Nephron progenitor cell (in vitro differentiated cells): ENCODE measurements at regions not wholly inside any gene's neighbourhood (a gene's known extent, or its start where the extent isn't known, plus 50 kb on each side); places are given as distances from the start of the nearest gene placed in this dataset.

Experiments
- DNase-seq: peaks from one replicate; pipeline ENCODE4 v3.0.0; 2021
- H3K27ac Mint-ChIP-seq: 2 replicates; pipeline ENCODE4 v1.8.0; 2021; ENCODE audit warnings: mild to moderate bottlenecking, moderate library complexity, mixed read lengths
- H3K27me3 Mint-ChIP-seq: 2 replicates; pipeline ENCODE4 v1.8.0; 2021; ENCODE audit warnings: mild to moderate bottlenecking, low read depth, mixed read lengths; ENCODE audit not compliant: poor library complexity
- H3K36me3 Mint-ChIP-seq: 2 replicates; pipeline ENCODE4 v1.8.0; 2021; ENCODE audit warnings: low read depth, mixed read lengths
- H3K4me1 Mint-ChIP-seq: 2 replicates; pipeline ENCODE4 v1.8.0; 2021; ENCODE audit warnings: mixed read lengths
- H3K4me3 Mint-ChIP-seq: 2 replicates; pipeline ENCODE4 v1.8.0; 2021; ENCODE audit warnings: mild to moderate bottlenecking, moderate library complexity, mixed read lengths
- H3K9me3 Mint-ChIP-seq: 2 replicates; pipeline ENCODE4 v1.8.0; 2021; ENCODE audit warnings: mild to moderate bottlenecking, moderate library complexity, mixed read lengths
- TF ChIP-seq, protein P1 (sequence below): fragments of 200-600 bp; sonication (generic); IDR thresholded peaks from 2 replicates; pipeline ENCODE4 v1.5.0; 2021; ENCODE audit warnings: antibody characterized with exemption

DNA sequence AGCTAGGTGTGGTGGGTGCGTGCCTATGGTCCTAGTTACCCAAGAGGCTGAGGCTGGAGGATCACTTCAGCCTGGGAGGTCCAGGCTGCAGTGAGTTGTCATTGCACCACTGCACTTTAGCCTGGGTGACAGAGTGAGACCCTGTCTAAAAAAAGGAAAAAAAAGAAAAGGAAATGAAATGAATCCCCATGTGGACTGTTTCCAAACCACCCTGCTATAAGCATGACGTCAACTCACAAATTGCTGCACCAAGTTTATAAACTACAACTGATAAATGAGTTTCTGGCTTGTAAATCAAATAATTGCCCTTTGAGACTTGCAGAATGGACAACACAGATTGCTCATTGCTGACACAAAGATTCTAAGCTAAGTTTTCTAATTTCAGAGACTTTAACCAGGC is 51.0 kb upstream of the STK38L start:
- Mint-ChIP-seq H3K36me3 (no peaks in the 10 kb centered on the region), H3K4me1 (peaks cover 4% of the 10 kb centered on the region), H3K27me3 (peaks cover 16% of the 10 kb centered on the region), H3K27ac (no peak overlapping the region), H3K4me3 (no peak overlapping the region), H3K9me3 (no peaks in the 10 kb centered on the region)
- TF ChIP-seq, protein P1, sequence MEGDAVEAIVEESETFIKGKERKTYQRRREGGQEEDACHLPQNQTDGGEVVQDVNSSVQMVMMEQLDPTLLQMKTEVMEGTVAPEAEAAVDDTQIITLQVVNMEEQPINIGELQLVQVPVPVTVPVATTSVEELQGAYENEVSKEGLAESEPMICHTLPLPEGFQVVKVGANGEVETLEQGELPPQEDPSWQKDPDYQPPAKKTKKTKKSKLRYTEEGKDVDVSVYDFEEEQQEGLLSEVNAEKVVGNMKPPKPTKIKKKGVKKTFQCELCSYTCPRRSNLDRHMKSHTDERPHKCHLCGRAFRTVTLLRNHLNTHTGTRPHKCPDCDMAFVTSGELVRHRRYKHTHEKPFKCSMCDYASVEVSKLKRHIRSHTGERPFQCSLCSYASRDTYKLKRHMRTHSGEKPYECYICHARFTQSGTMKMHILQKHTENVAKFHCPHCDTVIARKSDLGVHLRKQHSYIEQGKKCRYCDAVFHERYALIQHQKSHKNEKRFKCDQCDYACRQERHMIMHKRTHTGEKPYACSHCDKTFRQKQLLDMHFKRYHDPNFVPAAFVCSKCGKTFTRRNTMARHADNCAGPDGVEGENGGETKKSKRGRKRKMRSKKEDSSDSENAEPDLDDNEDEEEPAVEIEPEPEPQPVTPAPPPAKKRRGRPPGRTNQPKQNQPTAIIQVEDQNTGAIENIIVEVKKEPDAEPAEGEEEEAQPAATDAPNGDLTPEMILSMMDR, result no peak
- no peak for DNase-seq

DNA sequence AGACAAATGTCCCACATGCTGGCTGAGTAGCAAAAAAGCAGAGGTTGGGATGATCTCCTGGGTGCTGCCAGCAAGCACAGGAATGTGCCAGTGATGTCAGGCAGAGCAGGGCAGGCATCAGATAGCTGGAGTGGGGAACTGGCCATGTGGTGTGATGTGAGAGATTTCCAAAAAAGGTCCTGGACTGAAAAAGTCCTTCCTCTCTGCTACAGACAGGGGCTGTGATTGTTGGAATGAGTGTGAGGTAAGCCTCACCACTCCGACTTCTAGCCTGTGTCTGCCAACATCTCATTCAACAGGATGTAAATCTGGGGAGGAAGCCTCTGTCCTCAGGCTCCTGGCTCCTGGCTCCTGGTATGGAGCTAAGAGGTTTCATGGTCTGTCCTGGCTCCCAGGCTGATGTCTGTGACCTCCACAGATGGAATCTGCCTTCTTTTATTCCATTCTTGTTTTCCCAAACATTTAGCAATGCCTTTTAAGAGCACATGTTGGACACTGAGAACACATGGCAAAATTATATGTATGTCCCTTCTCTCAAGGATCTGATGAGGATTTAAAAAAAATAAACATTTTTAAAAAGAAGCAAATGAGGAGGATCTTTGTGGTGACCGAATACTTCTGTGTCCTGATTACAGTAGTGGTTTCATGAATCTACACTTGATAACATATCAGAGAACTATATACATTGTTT is 50.1 kb upstream of the STK38L start:
- Mint-ChIP-seq H3K4me1 (peaks cover 4% of the 10 kb centered on the region), H3K27me3 (peaks cover 13% of the 10 kb centered on the region), H3K27ac (no peak overlapping the region), H3K9me3 (no peaks in the 10 kb centered on the region), H3K36me3 (no peaks in the 10 kb centered on the region), H3K4me3 (no peak overlapping the region)
- TF ChIP-seq, protein P1, result no peak
- no peak for DNase-seq
